Stomach (tissue), 8 donors: ENCODE measurements at regions not wholly inside any gene's neighbourhood (a gene's known extent, or its start where the extent isn't known, plus 50 kb on each side); places are given as distances from the start of the nearest gene placed in this dataset.

Source experiments
- DNase-seq, 2 donors: peaks; one replicate each; pipeline versions ENCODE4 v3.0.0 to v3.0.0-alpha.2; 2013 to 2019
- H3K27ac ChIP-seq, 5 donors: fragments of 200-600 bp in 4 of 5; sonication (generic) in 4 of 5; one replicate each; pipeline ENCODE4 v1.5.1; 2013 to 2019; ENCODE audit warnings: mild to moderate bottlenecking in 1 of 5, moderate library complexity in 1 of 5
- H3K27me3 ChIP-seq, 3 donors: fragments of 200-600 bp; sonication (generic); one replicate each; pipeline ENCODE4 v1.5.1; 2017 to 2019; ENCODE audit warnings: mixed run types in 1 of 3
- H3K36me3 ChIP-seq, 4 donors: fragments of 200-600 bp; sonication (generic); 1 replicate in 3 of 4; 2 replicates in 1 of 4; pipeline ENCODE4 v1.5.1; 2016 to 2019
- H3K4me1 ChIP-seq, 4 donors: fragments of 200-600 bp; sonication (generic); one replicate each; pipeline ENCODE4 v1.5.1; 2016 to 2019
- H3K4me3 ChIP-seq, 4 donors: fragments of 200-600 bp; sonication (generic) in 3 of 4; one replicate each; pipeline ENCODE4 v1.5.1; 2016 to 2019; ENCODE audit warnings: mild to moderate bottlenecking in 1 of 4
- H3K9me3 ChIP-seq, 4 donors: fragments of 200-600 bp; sonication (generic); one replicate each; pipeline ENCODE4 v1.5.1; 2016 to 2019
- CTCF ChIP-seq, 7 experiments: fragments of 450-650 bp in 4 of 7; fragments of 200-600 bp in 3 of 7; sonication (generic) in 3 of 7; IDR thresholded peaks; one replicate each; pipeline ENCODE4 v1.5.1; 2016 to 2019; ENCODE audit warnings: antibody characterized with exemption in 7 of 7, control low read depth in 2 of 7, mild to moderate bottlenecking in 1 of 7
- EP300 ChIP-seq: sonication (generic); formaldehyde crosslinking; IDR thresholded peaks from one replicate; pipeline ENCODE4 v1.6.1; 2017; ENCODE audit warnings: antibody characterized with exemption
- POLR2A ChIP-seq, 4 donors: fragments of 450-650 bp; IDR thresholded peaks; one replicate each; pipeline ENCODE4 v1.6.1; 2016; ENCODE audit warnings: antibody characterized with exemption in 4 of 4, control low read depth in 2 of 4, mild to moderate bottlenecking in 1 of 4, moderate library complexity in 1 of 4
- POLR2AphosphoS5 ChIP-seq, 3 donors: sonication (generic); formaldehyde crosslinking; IDR thresholded peaks; one replicate each; pipeline ENCODE4 v1.6.1; 2016; ENCODE audit warnings: antibody characterized with exemption in 3 of 3
- WGBS, 5 donors: extraction: QIAGEN DNeasy Blood & Tissue Kit in 3 of 5; methylation state at CpG; one replicate each; pipeline versions ENCODE4 v1.1.5 to v1.1.7; 2013 to 2018; 5-methylcytosine and 5-hydroxymethylcytosine counted together
- intact Hi-C: fragments of 100-400 bp; cut with DNase I; formaldehyde crosslinking; loops from one replicate; pipeline ENCODE4 v1.15.1; 2023; ENCODE audit warnings: low total_unique reads
- donor health status: healthy with polysubstance abuse.
- donor health status: Bipolar disorder and iron deficiency.
- donor health status: healthy.

- Histone ChIP-seq H3K27me3 (no peaks in the 10 kb centered on the region), H3K4me1 (peaks cover 0 to 8% (median 0%) of the 10 kb centered on the region in 4 donors), H3K36me3 (no peaks in the 10 kb centered on the region), H3K4me3 (no peak overlapping the region), H3K27ac (no peak overlapping the region), H3K9me3 (peaks cover 0 to 1% (median 0%) of the 10 kb centered on the region in 4 donors)
- TF ChIP-seq EP300 (no peak), POLR2AphosphoS5 (IDR thresholded peaks at IDR 0.05) (no peak), CTCF (IDR thresholded peaks at IDR 0.05) (no peak), POLR2A (IDR thresholded peaks at IDR 0.05) (no peak)
- intact Hi-C loops: no loop called here
- DNase-seq: no peak
These were observed 468.7 kb downstream of the PDCD6IP start for GRCh38 chr3:34267088-34267487.

GRCh38 chr3:34268032-34268709, 469.7 kb downstream of the PDCD6IP start:
- Histone ChIP-seq H3K4me1 (peaks cover 0 to 6% (median 0%) of the 10 kb centered on the region in 4 donors), H3K27ac (no peak overlapping the region), H3K4me3 (no peak overlapping the region), H3K27me3 (no peaks in the 10 kb centered on the region), H3K9me3 (peaks cover 0 to 4% (median 0%) of the 10 kb centered on the region in 4 donors), H3K36me3 (no peaks in the 10 kb centered on the region)
- WGBS, 5 donors: 66 to 74% (median 70%) methylated on average over 4 of the region's 4 CpGs
- TF ChIP-seq POLR2A (IDR thresholded peaks at IDR 0.05) (no peak), POLR2AphosphoS5 (IDR thresholded peaks at IDR 0.05) (no peak), CTCF (IDR thresholded peaks at IDR 0.05) (no peak), EP300 (no peak)
- intact Hi-C loops: no loop called here
- DNase-seq: no peak

GRCh38 chr3:34275811-34276210, 477.4 kb downstream of the PDCD6IP start:
- Histone ChIP-seq H3K4me3 (no peak overlapping the region), H3K27me3 (no peaks in the 10 kb centered on the region), H3K36me3 (no peaks in the 10 kb centered on the region), H3K27ac (no peak overlapping the region), H3K9me3 (peaks cover 0 to 4% (median 0%) of the 10 kb centered on the region in 4 donors), H3K4me1 (no peaks in the 10 kb centered on the region)
- intact Hi-C loops: no loop called here
- WGBS, 5 donors: 69 to 86% (median 77%) methylated on average over 2 of the region's 2 CpGs
- no peak for DNase-seq
- TF ChIP-seq CTCF (IDR thresholded peaks at IDR 0.05) (no peak), POLR2A (IDR thresholded peaks at IDR 0.05) (no peak), EP300 (no peak), POLR2AphosphoS5 (IDR thresholded peaks at IDR 0.05) (no peak)

DNA sequence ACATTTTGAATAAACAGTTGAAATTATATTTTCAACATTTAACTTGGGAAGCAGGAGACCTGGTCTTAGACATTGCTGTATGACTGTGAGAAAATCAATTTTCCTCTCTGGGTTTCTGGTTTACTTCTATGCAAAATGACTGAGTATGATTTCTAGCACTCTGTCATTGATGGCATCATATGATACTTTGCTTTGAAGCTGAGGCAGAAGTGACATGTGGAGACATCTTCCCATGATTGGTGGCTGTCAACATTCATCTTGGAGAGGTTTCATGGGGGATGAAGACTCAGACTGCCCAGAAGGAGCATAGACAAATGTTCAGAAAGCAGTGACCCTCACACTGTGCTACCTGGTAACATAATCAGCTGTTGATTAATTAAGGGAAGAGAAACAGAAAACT, 477.9 kb downstream of the PDCD6IP start:
- intact Hi-C loops: no loop called here
- no peaks in the 10 kb centered on the region for H3K27me3 ChIP-seq

More for the DNA sequence above, 477.9 kb downstream of the PDCD6IP start:
- TF ChIP-seq POLR2A (IDR thresholded peaks at IDR 0.05): no peak
- no peak for TF ChIP-seq EP300
- no peak for TF ChIP-seq POLR2AphosphoS5 (IDR thresholded peaks at IDR 0.05)
- TF ChIP-seq CTCF (IDR thresholded peaks at IDR 0.05): no peak
- DNase-seq: no peak
- Histone ChIP-seq H3K4me3 (no peak overlapping the region), H3K9me3 (peaks cover 0 to 4% (median 0%) of the 10 kb centered on the region in 4 donors), H3K27ac (no peak overlapping the region), H3K4me1 (no peaks in the 10 kb centered on the region), H3K36me3 (no peaks in the 10 kb centered on the region)
